ENCODE measurements at regions not wholly inside any gene's neighbourhood (a gene's known extent, or its start where the extent isn't known, plus 50 kb on each side); places are given as distances from the start of the nearest gene placed in this dataset.

- Mint-ChIP-seq H3K36me3 (ENCODE audit: low read depth) (no peaks in the 10 kb centered on the region), H3K27me3 (no peaks in the 10 kb centered on the region), H3K27ac (no peak overlapping the region), H3K4me1 (peaks cover 3% of the 10 kb centered on the region), H3K4me3 (no peak overlapping the region)
- DNase-seq (no peak), ATAC-seq (no peak)
- H3K9me3 ChIP-seq (ENCODE audit: control insufficient read depth, low read length, poor library complexity, severe bottlenecking) = no peaks in the 10 kb centered on the region
Measured at GRCh38 chr5:152007653-152008335, 83.1 kb upstream of the GLRA1 start.

DNA sequence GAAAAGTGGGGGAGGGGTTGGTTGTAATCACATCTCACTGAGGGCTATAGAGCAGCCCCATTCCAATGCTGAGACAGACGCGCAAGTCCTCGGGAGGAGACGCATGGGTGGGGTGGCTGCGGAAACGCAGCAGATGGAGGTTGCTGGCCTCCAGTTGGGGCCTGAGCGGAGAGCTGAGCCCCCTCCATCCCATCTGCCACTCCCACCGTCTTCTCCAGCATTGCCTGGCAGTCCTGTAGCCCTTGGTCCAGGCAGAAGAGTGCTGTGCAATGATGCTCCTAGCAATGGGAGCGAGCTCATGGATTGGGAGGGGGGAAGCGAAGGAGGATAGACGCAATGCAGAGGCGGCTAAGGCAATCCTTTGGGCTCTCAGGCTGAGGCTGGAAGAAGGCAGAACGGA is 79.4 kb upstream of the GLRA1 start:
- Mint-ChIP-seq H3K27ac (no peak overlapping the region), H3K36me3 (ENCODE audit: low read depth) (no peaks in the 10 kb centered on the region), H3K4me1 (peaks cover 3% of the 10 kb centered on the region), H3K4me3 (no peak overlapping the region), H3K27me3 (no peaks in the 10 kb centered on the region)
- DNase-seq (no peak), ATAC-seq (no peak)
- no peaks in the 10 kb centered on the region for H3K9me3 ChIP-seq (ENCODE audit: control insufficient read depth, low read length, poor library complexity, severe bottlenecking)
